Stimulated activated CD8-positive, alpha-beta memory T cell treated with anti-CD3 and anti-CD28 coated beads, Interleukin-12 subunit alpha, Interleukin-12 subunit beta, amount 100 ng/mL, for 4 hours (primary cell): ENCODE measurements at regions not wholly inside any gene's neighbourhood (a gene's known extent, or its start where the extent isn't known, plus 50 kb on each side); places are given as distances from the start of the nearest gene placed in this dataset.
"Not testable (repeated sequence)": the region's sequence is repeated elsewhere in the genome, so short reads cannot be mapped to it uniquely, and the experiment has no call there.

Experiments
- DNase-seq: peaks from one replicate; pipeline ENCODE4 v3.0.0-alpha.2; 2020; ENCODE audit warnings: low read depth

- DNase-seq: no peak
These were observed 572.9 kb downstream of the LTN1 start for GRCh38 chr21:28419811-28420210.

GRCh38 chr21:28418726-28419514, 573.8 kb downstream of the LTN1 start:
- no peak for DNase-seq

GRCh38 chr21:28410256-28410655, 582.4 kb downstream of the LTN1 start:
- no peak for DNase-seq

- no peak for DNase-seq
These were observed 590.1 kb downstream of the LTN1 start for GRCh38 chr21:28402616-28402989.

GRCh38 chr21:28397040-28397439, 595.6 kb downstream of the LTN1 start:
- no peak for DNase-seq

GRCh38 chr21:28396421-28396820, 596.3 kb downstream of the LTN1 start:
- no peak for DNase-seq

GRCh38 chr21:28393279-28393678, 599.4 kb downstream of the LTN1 start:
- DNase-seq: no peak

GRCh38 chr21:28391938-28392849, 600.5 kb downstream of the LTN1 start:
- no peak for DNase-seq

GRCh38 chr21:28387220-28387619, 605.5 kb downstream of the LTN1 start:
- no peak for DNase-seq

GRCh38 chr21:28385845-28386244, 606.8 kb downstream of the LTN1 start:
- no peak for DNase-seq

- not testable (repeated sequence) for DNase-seq
These were observed 611.5 kb downstream of the LTN1 start for GRCh38 chr21:28381000-28381745.

- no peak for DNase-seq
These were observed 612.4 kb downstream of the LTN1 start for GRCh38 chr21:28380241-28380640.

- no peak for DNase-seq
These were observed 614.7 kb downstream of the LTN1 start for GRCh38 chr21:28378026-28378425.

GRCh38 chr21:28375708-28376385, 616.8 kb downstream of the LTN1 start:
- no peak for DNase-seq

- DNase-seq: no peak
These were observed 617.8 kb downstream of the LTN1 start for GRCh38 chr21:28374881-28375280.

GRCh38 chr21:28371713-28372112, 621.0 kb downstream of the LTN1 start:
- DNase-seq: no peak

GRCh38 chr21:28359300-28359699, 633.4 kb downstream of the LTN1 start:
- no peak for DNase-seq

- DNase-seq: no peak
These were observed 634.0 kb downstream of the LTN1 start for GRCh38 chr21:28358702-28359101.

- DNase-seq: no peak
These were observed 634.5 kb downstream of the LTN1 start for GRCh38 chr21:28358170-28358569.

GRCh38 chr21:28357743-28358142, 634.9 kb downstream of the LTN1 start:
- DNase-seq: no peak

GRCh38 chr21:28356422-28356821, 636.3 kb downstream of the LTN1 start:
- no peak for DNase-seq

GRCh38 chr21:28345934-28346333, 646.7 kb downstream of the LTN1 start:
- no peak for DNase-seq
